H1 (cell line): ENCODE measurements at regions not wholly inside any gene's neighbourhood (a gene's known extent, or its start where the extent isn't known, plus 50 kb on each side); places are given as distances from the start of the nearest gene placed in this dataset.

Experiments used
- CHD1 ChIP-seq: IDR thresholded peaks from 2 replicates; pipeline ENCODE4 v1.6.1; 2012; ENCODE audit warnings: low read depth, low read length, improper control_type of control experiment
- CREB1 ChIP-seq: IDR thresholded peaks from 2 replicates; pipeline ENCODE4 v1.6.1; 2012; ENCODE audit warnings: inconsistent platforms
- CTBP2 ChIP-seq: IDR thresholded peaks from 2 replicates; pipeline ENCODE4 v1.7.0; 2011; ENCODE audit warnings: borderline replicate concordance, mild to moderate bottlenecking, moderate library complexity, mixed read lengths, low read length; ENCODE audit not compliant: insufficient read depth, insufficient read length
- GTF2F1 ChIP-seq: IDR thresholded peaks from 2 replicates; pipeline ENCODE4 v1.6.1; 2012; ENCODE audit warnings: low read depth, low read length, improper control_type of control experiment, borderline replicate concordance
- JUN ChIP-seq: IDR thresholded peaks from 2 replicates; pipeline ENCODE4 v1.6.1; 2011; ENCODE audit warnings: low read depth, mild to moderate bottlenecking, improper control_type of control experiment, low read length
- JUND ChIP-seq: IDR thresholded peaks from 2 replicates; pipeline ENCODE4 v1.6.1; 2011; ENCODE audit warnings: mild to moderate bottlenecking, improper control_type of control experiment, low read length
- KDM1A ChIP-seq: fragments of 200-600, 300-600 bp; sonication (generic); IDR thresholded peaks from 2 replicates; pipeline ENCODE4 v1.7.1; 2016; ENCODE audit warnings: mild to moderate bottlenecking, low read length, borderline replicate concordance
- KDM4A ChIP-seq: IDR thresholded peaks from one replicate; pipeline ENCODE4 v1.7.1; 2012; ENCODE audit warnings: low read depth, mild to moderate bottlenecking, moderate library complexity, low read length, inconsistent platforms; ENCODE audit not compliant: severe bottlenecking
- POU5F1 ChIP-seq: IDR thresholded peaks from 2 replicates; pipeline ENCODE4 v1.6.1; 2011; ENCODE audit warnings: low read depth, mild to moderate bottlenecking, low read length, moderate library complexity
- RAD21 ChIP-seq, 2 experiments: IDR thresholded peaks in 1 of 2; conservative IDR thresholded peaks in 1 of 2; 2 replicates each; pipeline ENCODE4 v1.6.1; 2011; ENCODE audit warnings: low read depth in 2 of 2, low read length in 2 of 2, improper control_type of control experiment in 1 of 2, inconsistent platforms in 1 of 2, mild to moderate bottlenecking in 1 of 2, moderate library complexity in 1 of 2
- RBBP5 ChIP-seq: IDR thresholded peaks from 2 replicates; pipeline ENCODE4 v1.7.1; 2012; ENCODE audit warnings: low read depth, mild to moderate bottlenecking, inconsistent platforms, low read length, moderate library complexity, borderline replicate concordance
- RXRA ChIP-seq: IDR thresholded peaks from 2 replicates; pipeline ENCODE4 v1.6.1; 2011; ENCODE audit warnings: low read depth, mild to moderate bottlenecking, low read length, moderate library complexity; ENCODE audit not compliant: insufficient read depth
- SIX5 ChIP-seq: IDR thresholded peaks from 2 replicates; pipeline ENCODE4 v1.6.1; 2011; ENCODE audit warnings: mild to moderate bottlenecking, low read depth, low read length
- TBP ChIP-seq: IDR thresholded peaks from 2 replicates; pipeline ENCODE4 v1.6.1; 2011; ENCODE audit warnings: low read depth, low read length, improper control_type of control experiment
- TEAD4 ChIP-seq: IDR thresholded peaks from 2 replicates; pipeline ENCODE4 v1.6.1; 2012; ENCODE audit warnings: low read depth, low read length, inconsistent platforms, mixed read lengths
- ZNF274 ChIP-seq: IDR thresholded peaks from 2 replicates; pipeline ENCODE4 v1.7.0; 2012; ENCODE audit warnings: low read length, borderline replicate concordance; ENCODE audit errors: extremely low read depth
- TF ChIP-seq, protein P1 (sequence below): IDR thresholded peaks from 2 replicates; pipeline ENCODE4 v1.6.1; 2012; ENCODE audit warnings: low read length, inconsistent platforms
- TF ChIP-seq, protein P2 (sequence below): IDR thresholded peaks from 2 replicates; pipeline ENCODE4 v1.6.1; 2011; ENCODE audit warnings: low read depth, mild to moderate bottlenecking, low read length; ENCODE audit not compliant: insufficient read depth
- TF ChIP-seq, protein P3 (sequence below): IDR thresholded peaks from 2 replicates; pipeline ENCODE4 v1.6.1; 2011; ENCODE audit warnings: low read length, improper control_type of control experiment

GRCh38 chr6:76697585-76697984, 625.1 kb upstream of the IMPG1 start (continued):
- TF ChIP-seq, protein P1, sequence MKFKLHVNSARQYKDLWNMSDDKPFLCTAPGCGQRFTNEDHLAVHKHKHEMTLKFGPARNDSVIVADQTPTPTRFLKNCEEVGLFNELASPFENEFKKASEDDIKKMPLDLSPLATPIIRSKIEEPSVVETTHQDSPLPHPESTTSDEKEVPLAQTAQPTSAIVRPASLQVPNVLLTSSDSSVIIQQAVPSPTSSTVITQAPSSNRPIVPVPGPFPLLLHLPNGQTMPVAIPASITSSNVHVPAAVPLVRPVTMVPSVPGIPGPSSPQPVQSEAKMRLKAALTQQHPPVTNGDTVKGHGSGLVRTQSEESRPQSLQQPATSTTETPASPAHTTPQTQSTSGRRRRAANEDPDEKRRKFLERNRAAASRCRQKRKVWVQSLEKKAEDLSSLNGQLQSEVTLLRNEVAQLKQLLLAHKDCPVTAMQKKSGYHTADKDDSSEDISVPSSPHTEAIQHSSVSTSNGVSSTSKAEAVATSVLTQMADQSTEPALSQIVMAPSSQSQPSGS: no peak
- TF ChIP-seq SIX5: no peak
- TF ChIP-seq, protein P2, sequence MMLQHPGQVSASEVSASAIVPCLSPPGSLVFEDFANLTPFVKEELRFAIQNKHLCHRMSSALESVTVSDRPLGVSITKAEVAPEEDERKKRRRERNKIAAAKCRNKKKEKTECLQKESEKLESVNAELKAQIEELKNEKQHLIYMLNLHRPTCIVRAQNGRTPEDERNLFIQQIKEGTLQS: no peak
- TF ChIP-seq RXRA: no peak
- no peak for TF ChIP-seq ZNF274
- no peak for TF ChIP-seq JUN
- TF ChIP-seq RAD21 (IDR thresholded peaks at IDR 0.05 in 1 of 2, conservative IDR thresholded peaks at IDR 0.05 in 1 of 2; ENCODE audit: low read depth in 2 of 2, low read length in 2 of 2): peak; percentile 43 to 53
- no peak for TF ChIP-seq KDM1A
- TF ChIP-seq CREB1: no peak
- no peak for TF ChIP-seq JUND
- no peak for TF ChIP-seq GTF2F1
- no peak for TF ChIP-seq TEAD4
- no peak for TF ChIP-seq RBBP5
- no peak for TF ChIP-seq POU5F1
- no peak for TF ChIP-seq TBP
- TF ChIP-seq CTBP2: no peak
- no peak for TF ChIP-seq CHD1
- TF ChIP-seq KDM4A: no peak
- TF ChIP-seq, protein P3, sequence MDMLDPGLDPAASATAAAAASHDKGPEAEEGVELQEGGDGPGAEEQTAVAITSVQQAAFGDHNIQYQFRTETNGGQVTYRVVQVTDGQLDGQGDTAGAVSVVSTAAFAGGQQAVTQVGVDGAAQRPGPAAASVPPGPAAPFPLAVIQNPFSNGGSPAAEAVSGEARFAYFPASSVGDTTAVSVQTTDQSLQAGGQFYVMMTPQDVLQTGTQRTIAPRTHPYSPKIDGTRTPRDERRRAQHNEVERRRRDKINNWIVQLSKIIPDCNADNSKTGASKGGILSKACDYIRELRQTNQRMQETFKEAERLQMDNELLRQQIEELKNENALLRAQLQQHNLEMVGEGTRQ: no peak
- TF ChIP-seq, all 59 proteins: peak for 4
